Liver (tissue), 8 donors: ENCODE measurements at regions not wholly inside any gene's neighbourhood (a gene's known extent, or its start where the extent isn't known, plus 50 kb on each side); places are given as distances from the start of the nearest gene placed in this dataset.

ENCODE experiments used
- DNase-seq: peaks from one replicate; pipeline ENCODE4 v3.0.0-alpha.2; 2017; ENCODE audit warnings: low spot score
- H3K27ac ChIP-seq, 2 donors: one replicate each; pipeline ENCODE4 v1.7.0; 2013; ENCODE audit warnings: inconsistent platforms in 2 of 2, low read length in 2 of 2, control low read depth in 1 of 2, low read depth in 1 of 2, mild to moderate bottlenecking in 1 of 2
- H3K27me3 ChIP-seq, 4 donors: one replicate each; pipeline versions ENCODE4 v1.6.1 to v1.7.0; 2013; ENCODE audit warnings: low read length in 3 of 4, inconsistent platforms in 1 of 4, mild to moderate bottlenecking in 1 of 4, moderate library complexity in 1 of 4; ENCODE audit not compliant: control insufficient read depth in 4 of 4, insufficient read depth in 4 of 4
- H3K36me3 ChIP-seq, 4 donors: one replicate each; pipeline versions ENCODE4 v1.6.1 to v1.7.0; 2013; ENCODE audit warnings: low read length in 3 of 4, mild to moderate bottlenecking in 3 of 4, low read depth in 1 of 4, moderate library complexity in 1 of 4; ENCODE audit not compliant: control insufficient read depth in 4 of 4, insufficient read depth in 3 of 4
- H3K4me1 ChIP-seq, 4 donors: one replicate each; pipeline versions ENCODE4 v1.6.1 to v1.7.0; 2013; ENCODE audit warnings: low read length in 3 of 4, mild to moderate bottlenecking in 3 of 4, moderate library complexity in 1 of 4; ENCODE audit not compliant: control insufficient read depth in 4 of 4, insufficient read depth in 4 of 4
- H3K4me3 ChIP-seq, 3 donors: one replicate each; pipeline versions ENCODE4 v1.6.1 to v1.7.0; 2013; ENCODE audit warnings: low read length in 3 of 3, control low read depth in 1 of 3, low read depth in 1 of 3, mild to moderate bottlenecking in 1 of 3
- H3K9ac ChIP-seq, 2 donors: one replicate each; pipeline ENCODE4 v1.7.0; 2013; ENCODE audit warnings: low read length in 2 of 2, mild to moderate bottlenecking in 2 of 2, moderate library complexity in 2 of 2, control low read depth in 1 of 2, low read depth in 1 of 2
- H3K9me3 ChIP-seq, 4 donors: one replicate each; pipeline versions ENCODE4 v1.6.1 to v1.7.0; 2013; ENCODE audit warnings: low read length in 3 of 4; ENCODE audit not compliant: control insufficient read depth in 4 of 4
- ATF3 ChIP-seq: IDR thresholded peaks from 2 replicates; pipeline ENCODE4 v1.6.1; 2016; ENCODE audit warnings: antibody characterized with exemption
- CTCF ChIP-seq: fragments of 150-350 bp; IDR thresholded peaks from 2 replicates; pipeline ENCODE4 v1.5.1; 2017; ENCODE audit warnings: improper control_type of control experiment, low read depth, low read length; ENCODE audit not compliant: missing input control
- EGR1 ChIP-seq, 2 donors: IDR thresholded peaks; 2 replicates each; pipeline ENCODE4 v1.6.1; 2016 to 2018; ENCODE audit warnings: antibody characterized with exemption in 2 of 2, low read depth in 2 of 2
- FOXA2 ChIP-seq: IDR thresholded peaks from 2 replicates; pipeline ENCODE4 v1.6.1; 2016; ENCODE audit warnings: antibody characterized with exemption
- GABPA ChIP-seq, 2 donors: IDR thresholded peaks in 1 of 2; conservative IDR thresholded peaks in 1 of 2; 2 replicates each; pipeline ENCODE4 v1.6.1; 2016; ENCODE audit warnings: antibody characterized with exemption in 2 of 2, mild to moderate bottlenecking in 1 of 2, moderate library complexity in 1 of 2
- HNF4A ChIP-seq, 2 donors: conservative IDR thresholded peaks; 2 replicates each; pipeline ENCODE4 v1.6.1; 2016; ENCODE audit warnings: antibody characterized with exemption in 2 of 2, mild to moderate bottlenecking in 2 of 2
- HNF4G ChIP-seq: IDR thresholded peaks from 2 replicates; pipeline ENCODE4 v1.6.1; 2016; ENCODE audit warnings: antibody characterized with exemption
- JUND ChIP-seq, 2 donors: IDR thresholded peaks; 2 replicates each; pipeline ENCODE4 v1.6.1; 2016; ENCODE audit warnings: antibody characterized with exemption in 2 of 2
- NR2F2 ChIP-seq: IDR thresholded peaks from 2 replicates; pipeline ENCODE4 v1.6.1; 2016; ENCODE audit warnings: antibody characterized with exemption
- RAD21 ChIP-seq, 2 donors: IDR thresholded peaks; 2 replicates each; pipeline ENCODE4 v1.6.1; 2016; ENCODE audit warnings: antibody characterized with exemption in 2 of 2, mild to moderate bottlenecking in 2 of 2
- RXRA ChIP-seq, 2 donors: IDR thresholded peaks; 2 replicates each; pipeline ENCODE4 v1.6.1; 2017 to 2018; ENCODE audit warnings: antibody characterized with exemption in 2 of 2, mild to moderate bottlenecking in 1 of 2
- SP1 ChIP-seq: IDR thresholded peaks from 2 replicates; pipeline ENCODE4 v1.6.1; 2018; ENCODE audit warnings: antibody characterized with exemption, mild to moderate bottlenecking
- TAF1 ChIP-seq: conservative IDR thresholded peaks from 2 replicates; pipeline ENCODE4 v1.6.1; 2016; ENCODE audit warnings: antibody characterized with exemption, mild to moderate bottlenecking
- YY1 ChIP-seq: IDR thresholded peaks from 2 replicates; pipeline ENCODE4 v1.6.1; 2016; ENCODE audit warnings: antibody characterized with exemption, mild to moderate bottlenecking
- ZBTB33 ChIP-seq: IDR thresholded peaks from 2 replicates; pipeline ENCODE4 v1.6.1; 2016; ENCODE audit warnings: antibody characterized with exemption
- WGBS: extraction: QIAGEN DNeasy Blood & Tissue Kit; methylation state at CpG from one replicate; pipeline ENCODE4 v1.1.7; 2013; 5-methylcytosine and 5-hydroxymethylcytosine counted together
- TF ChIP-seq, protein P1 (sequence below): IDR thresholded peaks from 2 replicates; pipeline ENCODE4 v1.6.1; 2016; ENCODE audit warnings: antibody characterized with exemption
- donor health status: healthy.
- donor health status: healthy.
- donor health status: healthy.
- donor health status: healthy.
- donor health status: healthy.

DNA sequence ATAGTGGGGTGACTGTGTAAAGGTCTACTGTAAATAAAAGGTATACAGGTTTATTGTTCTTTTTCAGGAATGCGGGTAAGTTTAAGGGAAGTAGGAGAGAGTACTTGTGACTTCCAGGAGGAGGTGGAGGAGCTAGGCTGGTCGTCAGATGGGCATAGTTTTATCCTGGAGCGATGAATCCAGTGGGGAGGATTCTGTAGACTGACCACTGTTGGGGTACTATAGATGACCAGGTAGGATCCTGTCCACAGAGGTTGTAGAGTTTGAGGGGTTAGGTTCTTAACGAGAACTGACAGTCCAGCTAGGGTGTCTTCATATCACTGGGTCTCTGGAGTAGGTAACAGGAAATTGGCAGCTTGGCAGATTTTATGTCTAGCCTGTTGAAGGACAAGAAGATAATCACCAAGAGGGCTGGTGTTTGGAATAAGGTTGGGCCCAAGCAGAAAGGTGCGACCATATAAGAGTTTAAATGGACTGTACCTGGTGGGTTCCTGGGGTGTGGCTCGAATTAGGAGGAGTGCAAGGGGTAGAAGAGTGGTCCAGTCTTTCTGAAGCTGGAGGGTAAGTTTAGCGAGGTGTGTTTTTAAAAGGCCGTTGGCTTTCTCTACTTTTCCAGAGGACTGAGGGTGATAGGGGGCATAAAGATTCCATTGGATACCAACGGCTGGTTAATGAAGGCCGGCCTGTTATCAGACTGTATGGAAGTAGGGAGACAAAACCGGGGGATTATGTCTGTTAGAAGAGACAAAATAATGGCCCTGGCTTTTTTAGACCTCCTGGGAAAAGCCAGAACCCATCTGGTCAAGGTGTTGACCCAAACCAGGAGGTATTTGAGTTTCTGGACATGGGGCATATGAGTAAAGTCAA lies 751.3 kb upstream of the ADGRB3 start:
- TF ChIP-seq YY1 (no peak), FOXA2 (no peak), JUND (IDR thresholded peaks at IDR 0.05) (no peak), SP1 (no peak), EGR1 (IDR thresholded peaks at IDR 0.05; ENCODE audit: low read depth in 2 of 2) (no peak), RAD21 (IDR thresholded peaks at IDR 0.05) (no peak), ATF3 (no peak), CTCF (no peak), GABPA (IDR thresholded peaks at IDR 0.05 in 1 of 2, conservative IDR thresholded peaks at IDR 0.05 in 1 of 2) (no peak), HNF4A (conservative IDR thresholded peaks at IDR 0.05) (no peak), HNF4G (no peak)
- no peak for DNase-seq
- no peaks in the 10 kb centered on the region for H3K4me1 ChIP-seq
- H3K9me3 ChIP-seq: peaks cover 0 to 2% (median under 1%) of the 10 kb centered on the region in 4 donors
- H3K4me3 ChIP-seq: no peak overlapping the region
- H3K27me3 ChIP-seq: no peaks in the 10 kb centered on the region
- no peaks in the 10 kb centered on the region for H3K36me3 ChIP-seq
- WGBS: 78% methylated on average over 11 of the region's 11 CpGs
- H3K9ac ChIP-seq: no peak overlapping the region
- H3K27ac ChIP-seq: no peak overlapping the region

DNA sequence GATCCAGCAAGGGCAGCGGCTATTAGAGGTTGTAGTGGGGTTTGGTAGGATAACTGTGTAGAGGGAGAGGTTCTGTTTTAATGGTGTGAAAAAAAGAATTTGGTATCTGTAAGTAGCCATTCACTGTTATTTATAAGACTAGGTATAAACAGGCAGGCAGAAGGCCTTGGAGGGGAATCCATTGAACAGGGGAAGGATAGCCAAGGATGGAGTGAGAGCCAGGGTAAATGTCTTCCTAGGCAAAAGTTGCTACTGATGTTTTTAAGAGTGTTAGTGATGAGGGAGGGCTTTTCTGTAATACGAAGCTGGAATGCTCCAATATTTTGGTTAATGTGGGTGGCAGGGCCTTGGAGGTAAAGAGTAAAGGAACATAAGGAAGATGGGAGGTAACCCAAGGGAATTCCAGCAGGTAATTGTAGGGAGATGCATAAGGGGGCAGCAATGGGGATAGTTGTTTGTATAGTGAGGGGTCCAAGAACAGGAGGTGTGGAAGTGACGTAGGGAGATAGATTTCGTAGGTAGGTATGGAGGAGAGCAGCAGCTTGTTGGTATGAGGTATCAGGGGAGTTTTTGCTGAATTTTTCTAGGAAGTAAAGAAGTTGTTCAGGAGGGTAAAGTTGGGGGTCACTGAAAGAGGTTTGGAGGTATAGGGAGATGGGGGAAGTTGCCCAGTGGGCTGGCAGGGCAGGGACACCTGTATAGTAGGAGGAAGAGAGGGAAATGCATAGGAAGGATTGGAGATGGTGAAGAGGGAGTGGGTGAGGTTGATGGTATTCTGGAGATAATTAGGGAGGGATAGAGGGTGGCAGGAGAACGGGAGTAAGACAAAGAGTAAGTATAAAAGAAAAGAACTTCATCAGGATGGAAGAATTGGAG lies 752.4 kb upstream of the ADGRB3 start:
- H3K4me1 ChIP-seq: no peaks in the 10 kb centered on the region
- H3K4me3 ChIP-seq: no peak overlapping the region
- H3K36me3 ChIP-seq: no peaks in the 10 kb centered on the region
- 72% methylated on average over 5 of the region's 5 CpGs for WGBS
- H3K27me3 ChIP-seq: no peaks in the 10 kb centered on the region
- peaks cover 0 to 2% (median under 1%) of the 10 kb centered on the region in 4 donors for H3K9me3 ChIP-seq
- H3K9ac ChIP-seq: no peak overlapping the region
- TF ChIP-seq JUND (IDR thresholded peaks at IDR 0.05): no peak
- no peak for TF ChIP-seq HNF4G
- TF ChIP-seq TAF1: no peak
- TF ChIP-seq GABPA (IDR thresholded peaks at IDR 0.05 in 1 of 2, conservative IDR thresholded peaks at IDR 0.05 in 1 of 2): no peak
- no peak for TF ChIP-seq ZBTB33
- TF ChIP-seq RAD21 (IDR thresholded peaks at IDR 0.05): no peak
- TF ChIP-seq, protein P1, sequence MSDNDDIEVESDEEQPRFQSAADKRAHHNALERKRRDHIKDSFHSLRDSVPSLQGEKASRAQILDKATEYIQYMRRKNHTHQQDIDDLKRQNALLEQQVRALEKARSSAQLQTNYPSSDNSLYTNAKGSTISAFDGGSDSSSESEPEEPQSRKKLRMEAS: no peak
- no peak for TF ChIP-seq RXRA (IDR thresholded peaks at IDR 0.05)
- TF ChIP-seq NR2F2: no peak
- no peak for TF ChIP-seq HNF4A (conservative IDR thresholded peaks at IDR 0.05)
- no peak overlapping the region for H3K27ac ChIP-seq
- DNase-seq: no peak
